ENCODE measurements at regions not wholly inside any gene's neighbourhood (a gene's known extent, or its start where the extent isn't known, plus 50 kb on each side); places are given as distances from the start of the nearest gene placed in this dataset.
A peak's percentile ranks its signal among the peaks of the same experiment; 100 is the strongest.

- Histone ChIP-seq H3K27me3 (ENCODE audit: control insufficient read depth, insufficient read depth, low read length) (no peaks in the 10 kb centered on the region), H3K36me3 (ENCODE audit: control insufficient read depth, insufficient read depth, low read length) (no peaks in the 10 kb centered on the region), H3K4me3 (ENCODE audit: low read depth, low read length) (no peak overlapping the region)
- no peak for TF ChIP-seq CTCF (IDR thresholded peaks at IDR 0.05; ENCODE audit: insufficient read depth, low read length, poor library complexity, severe bottlenecking)
- no peak for DNase-seq (ENCODE audit: low read depth)
Observed at GRCh38 chr1:87800006-87800405, 471.3 kb downstream of the LMO4 start.

- no peak for TF ChIP-seq CTCF (IDR thresholded peaks at IDR 0.05; ENCODE audit: insufficient read depth, low read length, poor library complexity, severe bottlenecking)
- H3K4me3 ChIP-seq (ENCODE audit: low read depth, low read length) = no peak overlapping the region
- no peaks in the 10 kb centered on the region for H3K36me3 ChIP-seq (ENCODE audit: control insufficient read depth, insufficient read depth, low read length)
- H3K27me3 ChIP-seq (ENCODE audit: control insufficient read depth, insufficient read depth, low read length) = no peaks in the 10 kb centered on the region
- no peak for DNase-seq (ENCODE audit: low read depth)
Observed at GRCh38 chr1:87803375-87803774, 474.7 kb downstream of the LMO4 start.

DNA sequence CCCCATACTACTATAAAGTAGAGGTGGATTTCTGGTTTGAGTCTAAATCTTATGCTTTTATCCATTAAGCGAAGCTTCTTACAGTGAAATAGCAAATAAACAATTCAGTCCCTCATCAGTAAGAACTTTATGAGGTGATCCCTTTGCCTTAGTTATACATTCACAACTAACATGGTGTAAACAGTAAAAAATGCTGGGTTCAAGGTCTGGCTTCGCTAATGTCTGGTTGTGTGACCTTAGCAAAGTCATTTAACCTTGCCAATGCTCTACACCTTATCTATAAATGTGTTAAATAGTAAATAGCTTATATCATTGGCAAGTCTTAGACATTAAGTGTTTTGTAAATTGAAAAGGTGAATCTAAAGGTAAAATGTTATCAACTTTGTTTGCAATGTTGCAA lies 475.4 kb downstream of the LMO4 start:
- H3K27me3 ChIP-seq (ENCODE audit: control insufficient read depth, insufficient read depth, low read length) = no peaks in the 10 kb centered on the region
- no peak for TF ChIP-seq CTCF (IDR thresholded peaks at IDR 0.05; ENCODE audit: insufficient read depth, low read length, poor library complexity, severe bottlenecking)
- no peaks in the 10 kb centered on the region for H3K36me3 ChIP-seq (ENCODE audit: control insufficient read depth, insufficient read depth, low read length)
- no peak for DNase-seq (ENCODE audit: low read depth)
- H3K4me3 ChIP-seq (ENCODE audit: low read depth, low read length) = no peak overlapping the region

GRCh38 chr1:87805666-87806378 lies 477.1 kb downstream of the LMO4 start:
- no peaks in the 10 kb centered on the region for H3K27me3 ChIP-seq (ENCODE audit: control insufficient read depth, insufficient read depth, low read length)
- no peak for TF ChIP-seq CTCF (IDR thresholded peaks at IDR 0.05; ENCODE audit: insufficient read depth, low read length, poor library complexity, severe bottlenecking)
- no peak overlapping the region for H3K4me3 ChIP-seq (ENCODE audit: low read depth, low read length)
- DNase-seq (ENCODE audit: low read depth) = peak; percentile 82
- H3K36me3 ChIP-seq (ENCODE audit: control insufficient read depth, insufficient read depth, low read length) = no peaks in the 10 kb centered on the region

DNA sequence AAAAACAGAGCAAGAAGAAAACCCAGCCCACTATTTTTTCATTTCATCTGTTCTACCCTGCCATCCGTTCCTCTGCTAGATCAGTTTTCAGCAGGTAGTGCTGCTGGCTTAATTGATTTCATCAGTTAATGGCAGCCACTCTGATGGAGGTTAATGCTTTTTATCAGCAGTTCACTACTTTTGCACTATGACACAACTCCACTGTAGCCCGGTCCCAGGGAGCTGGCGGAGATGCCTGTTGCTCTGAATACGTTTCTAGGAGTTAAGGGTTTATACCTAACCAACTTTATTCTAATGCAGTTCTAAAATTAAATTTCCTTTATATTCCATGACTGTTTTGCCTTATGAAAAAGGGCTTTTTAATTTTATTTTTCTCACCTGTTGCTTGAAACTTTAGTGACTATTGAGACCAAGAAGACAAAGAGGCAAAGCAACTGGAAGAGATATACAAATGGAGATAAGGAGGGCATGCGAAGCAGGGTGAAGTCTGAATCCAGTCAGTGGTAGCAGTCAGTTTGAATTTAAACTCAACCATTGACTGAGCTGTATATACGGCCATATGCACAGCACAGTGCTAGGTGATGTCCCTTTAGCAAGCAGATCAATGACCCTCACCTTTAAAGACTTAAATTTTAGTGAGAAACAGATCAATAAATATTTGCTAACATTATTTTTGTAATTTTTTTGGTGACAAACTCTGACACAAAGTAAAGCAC lies 477.9 kb downstream of the LMO4 start:
- H3K4me3 ChIP-seq (ENCODE audit: low read depth, low read length) = no peak overlapping the region

More for the DNA sequence above, 477.9 kb downstream of the LMO4 start:
- Histone ChIP-seq H3K27me3 (ENCODE audit: control insufficient read depth, insufficient read depth, low read length) (no peaks in the 10 kb centered on the region), H3K36me3 (ENCODE audit: control insufficient read depth, insufficient read depth, low read length) (no peaks in the 10 kb centered on the region)
- TF ChIP-seq CTCF (IDR thresholded peaks at IDR 0.05; ENCODE audit: insufficient read depth, low read length, poor library complexity, severe bottlenecking) = no peak
- no peak for DNase-seq (ENCODE audit: low read depth)
